Tibial artery (tissue), 4 donors: ENCODE measurements at regions not wholly inside any gene's neighbourhood (a gene's known extent, or its start where the extent isn't known, plus 50 kb on each side); places are given as distances from the start of the nearest gene placed in this dataset.

Source experiments
- DNase-seq, 2 donors: peaks; one replicate each; pipeline ENCODE4 v3.0.0-alpha.2; 2019
- H3K27ac ChIP-seq, 2 donors: fragments of 200-600 bp; sonication (generic) in 1 of 2; 1 replicate in 1 of 2; 2 replicates in 1 of 2; pipeline ENCODE4 v1.5.1; 2018 to 2019; ENCODE audit warnings: mild to moderate bottlenecking in 1 of 2
- H3K27me3 ChIP-seq, 2 donors: fragments of 200-600 bp; sonication (generic) in 1 of 2; one replicate each; pipeline versions ENCODE4 v1.5.1 to v1.6.0; 2016 to 2019
- H3K36me3 ChIP-seq, 3 donors: fragments of 200-600 bp; sonication (generic) in 2 of 3; one replicate each; pipeline ENCODE4 v1.5.1; 2016 to 2019; ENCODE audit warnings: mild to moderate bottlenecking in 2 of 3
- H3K4me1 ChIP-seq, 4 donors: fragments of 200-600 bp; sonication (generic) in 2 of 4; 1 replicate in 3 of 4; 2 replicates in 1 of 4; pipeline ENCODE4 v1.5.1; 2016 to 2019
- H3K4me3 ChIP-seq, 2 donors: fragments of 200-600 bp; sonication (generic) in 1 of 2; 1 replicate in 1 of 2; 2 replicates in 1 of 2; pipeline ENCODE4 v1.5.1; 2018 to 2019; ENCODE audit warnings: mild to moderate bottlenecking in 2 of 2
- H3K9me3 ChIP-seq, 3 donors: fragments of 200-600 bp; sonication (generic) in 1 of 3; one replicate each; pipeline ENCODE4 v1.5.1; 2016 to 2019
- intact Hi-C: fragments of 100-400 bp; cut with DNase I; formaldehyde crosslinking; loops from one replicate; pipeline ENCODE4 v1.15.0; 2023; ENCODE audit warnings: low total_unique reads
- TF ChIP-seq, protein P1 (sequence below), 2 experiments: fragments of 200-600 bp in 1 of 2; fragments of 450-650 bp in 1 of 2; IDR thresholded peaks; one replicate each; pipeline ENCODE4 v1.5.1; 2017 to 2019; ENCODE audit warnings: antibody characterized with exemption in 2 of 2, mild to moderate bottlenecking in 1 of 2, moderate library complexity in 1 of 2

GRCh38 chr3:182220013-182220412 lies 508.3 kb downstream of the SOX2 start:
- TF ChIP-seq, protein P1, sequence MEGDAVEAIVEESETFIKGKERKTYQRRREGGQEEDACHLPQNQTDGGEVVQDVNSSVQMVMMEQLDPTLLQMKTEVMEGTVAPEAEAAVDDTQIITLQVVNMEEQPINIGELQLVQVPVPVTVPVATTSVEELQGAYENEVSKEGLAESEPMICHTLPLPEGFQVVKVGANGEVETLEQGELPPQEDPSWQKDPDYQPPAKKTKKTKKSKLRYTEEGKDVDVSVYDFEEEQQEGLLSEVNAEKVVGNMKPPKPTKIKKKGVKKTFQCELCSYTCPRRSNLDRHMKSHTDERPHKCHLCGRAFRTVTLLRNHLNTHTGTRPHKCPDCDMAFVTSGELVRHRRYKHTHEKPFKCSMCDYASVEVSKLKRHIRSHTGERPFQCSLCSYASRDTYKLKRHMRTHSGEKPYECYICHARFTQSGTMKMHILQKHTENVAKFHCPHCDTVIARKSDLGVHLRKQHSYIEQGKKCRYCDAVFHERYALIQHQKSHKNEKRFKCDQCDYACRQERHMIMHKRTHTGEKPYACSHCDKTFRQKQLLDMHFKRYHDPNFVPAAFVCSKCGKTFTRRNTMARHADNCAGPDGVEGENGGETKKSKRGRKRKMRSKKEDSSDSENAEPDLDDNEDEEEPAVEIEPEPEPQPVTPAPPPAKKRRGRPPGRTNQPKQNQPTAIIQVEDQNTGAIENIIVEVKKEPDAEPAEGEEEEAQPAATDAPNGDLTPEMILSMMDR (IDR thresholded peaks at IDR 0.05), result no peak
- Histone ChIP-seq H3K4me3 (no peak overlapping the region), H3K36me3 (no peaks in the 10 kb centered on the region), H3K4me1 (no peaks in the 10 kb centered on the region), H3K9me3 (no peaks in the 10 kb centered on the region), H3K27ac (no peak overlapping the region), H3K27me3 (no peaks in the 10 kb centered on the region)
- no peak for DNase-seq
- intact Hi-C loops, result no loop called here

DNA sequence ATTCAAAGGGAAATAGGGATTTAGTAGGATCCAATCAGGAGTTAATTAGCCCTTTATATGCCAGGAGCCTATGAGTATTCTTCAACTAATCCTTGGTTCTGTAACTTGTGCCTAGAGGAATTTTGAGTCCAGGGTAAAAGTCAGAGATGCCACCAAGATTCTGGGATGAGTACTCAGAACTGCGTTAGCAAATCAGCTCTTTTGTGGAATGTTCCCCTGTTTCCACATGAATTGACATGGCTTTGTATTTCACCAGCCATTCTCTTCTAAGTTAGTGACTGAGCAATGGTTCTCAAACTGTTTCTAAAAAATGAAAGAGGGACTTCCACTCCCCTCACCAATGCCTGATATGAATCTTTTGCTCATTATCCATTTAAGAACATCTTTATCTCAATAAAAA lies 508.7 kb downstream of the SOX2 start:
- Histone ChIP-seq H3K27me3 (no peaks in the 10 kb centered on the region), H3K4me3 (no peak overlapping the region), H3K36me3 (no peaks in the 10 kb centered on the region), H3K9me3 (no peaks in the 10 kb centered on the region), H3K4me1 (no peaks in the 10 kb centered on the region), H3K27ac (no peak overlapping the region)
- DNase-seq, result no peak
- intact Hi-C loops, result no loop called here
- TF ChIP-seq, protein P1 (IDR thresholded peaks at IDR 0.05), result no peak

DNA sequence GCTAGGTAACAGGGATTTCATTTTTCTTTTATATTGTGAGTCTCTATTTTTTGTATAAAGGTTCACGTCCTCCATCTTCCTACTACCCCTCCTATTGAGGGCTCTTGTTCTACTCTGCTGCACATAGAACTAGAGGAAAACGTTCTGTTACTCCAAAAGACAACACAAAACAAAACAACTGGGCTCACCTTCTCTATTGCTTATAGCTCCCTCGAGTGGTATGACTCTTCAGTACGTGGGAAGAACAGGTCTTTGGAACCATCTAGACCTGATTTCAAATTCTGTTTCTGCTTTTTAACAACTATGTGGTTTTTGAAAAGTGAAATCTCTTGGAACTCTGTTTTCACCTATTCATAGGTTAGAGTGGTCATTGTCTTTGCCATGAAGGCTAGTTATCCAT lies 515.3 kb downstream of the SOX2 start:
- H3K36me3 ChIP-seq, result no peaks in the 10 kb centered on the region
- intact Hi-C loops, result no loop called here
- no peaks in the 10 kb centered on the region for H3K9me3 ChIP-seq
- H3K27ac ChIP-seq, result no peak overlapping the region
- H3K27me3 ChIP-seq, result no peaks in the 10 kb centered on the region
- DNase-seq, result no peak
- no peak overlapping the region for H3K4me3 ChIP-seq
- TF ChIP-seq, protein P1 (IDR thresholded peaks at IDR 0.05), result no peak
- no peaks in the 10 kb centered on the region for H3K4me1 ChIP-seq

GRCh38 chr3:182233405-182233804 lies 521.7 kb downstream of the SOX2 start:
- Histone ChIP-seq H3K9me3 (no peaks in the 10 kb centered on the region), H3K27ac (no peak overlapping the region), H3K27me3 (no peaks in the 10 kb centered on the region), H3K4me1 (no peaks in the 10 kb centered on the region), H3K4me3 (no peak overlapping the region), H3K36me3 (no peaks in the 10 kb centered on the region)
- TF ChIP-seq, protein P1 (IDR thresholded peaks at IDR 0.05), result no peak
- intact Hi-C loops, result no loop called here
- no peak for DNase-seq

DNA sequence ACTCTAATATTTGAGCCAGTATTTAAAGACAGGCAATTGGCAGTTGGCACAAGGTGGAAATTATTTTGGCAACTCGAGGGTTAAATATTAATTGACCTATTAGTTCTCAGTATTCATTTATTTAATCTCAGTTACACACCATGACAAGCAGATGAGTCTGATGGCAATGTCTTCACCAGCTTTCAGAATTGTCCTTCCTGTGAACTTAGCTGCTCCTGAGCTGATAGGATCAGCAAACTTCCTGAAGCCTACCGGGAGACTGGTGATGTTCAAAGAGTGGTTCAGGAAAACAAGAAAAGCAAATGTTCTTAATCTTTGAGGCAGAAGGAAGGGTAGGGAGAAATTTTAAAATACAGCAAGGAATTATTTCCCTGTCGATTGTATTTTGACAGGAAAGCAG lies 522.2 kb downstream of the SOX2 start:
- Histone ChIP-seq H3K27ac (no peak overlapping the region), H3K9me3 (no peaks in the 10 kb centered on the region), H3K4me1 (no peaks in the 10 kb centered on the region), H3K36me3 (no peaks in the 10 kb centered on the region), H3K27me3 (no peaks in the 10 kb centered on the region), H3K4me3 (no peak overlapping the region)
- TF ChIP-seq, protein P1 (IDR thresholded peaks at IDR 0.05), result no peak
- intact Hi-C loops, result no loop called here
- no peak for DNase-seq

- H3K36me3 ChIP-seq, result no peaks in the 10 kb centered on the region
- intact Hi-C loops, result no loop called here
- no peak overlapping the region for H3K27ac ChIP-seq
- H3K4me3 ChIP-seq, result no peak overlapping the region
- H3K9me3 ChIP-seq, result no peaks in the 10 kb centered on the region
- TF ChIP-seq, protein P1 (IDR thresholded peaks at IDR 0.05), result no peak
- H3K4me1 ChIP-seq, result no peaks in the 10 kb centered on the region
- DNase-seq, result no peak
- H3K27me3 ChIP-seq, result no peaks in the 10 kb centered on the region
Observed at GRCh38 chr3:182234881-182235280, 523.2 kb downstream of the SOX2 start.
